ENCODE measurements at regions not wholly inside any gene's neighbourhood (a gene's known extent, or its start where the extent isn't known, plus 50 kb on each side); places are given as distances from the start of the nearest gene placed in this dataset.

DNA sequence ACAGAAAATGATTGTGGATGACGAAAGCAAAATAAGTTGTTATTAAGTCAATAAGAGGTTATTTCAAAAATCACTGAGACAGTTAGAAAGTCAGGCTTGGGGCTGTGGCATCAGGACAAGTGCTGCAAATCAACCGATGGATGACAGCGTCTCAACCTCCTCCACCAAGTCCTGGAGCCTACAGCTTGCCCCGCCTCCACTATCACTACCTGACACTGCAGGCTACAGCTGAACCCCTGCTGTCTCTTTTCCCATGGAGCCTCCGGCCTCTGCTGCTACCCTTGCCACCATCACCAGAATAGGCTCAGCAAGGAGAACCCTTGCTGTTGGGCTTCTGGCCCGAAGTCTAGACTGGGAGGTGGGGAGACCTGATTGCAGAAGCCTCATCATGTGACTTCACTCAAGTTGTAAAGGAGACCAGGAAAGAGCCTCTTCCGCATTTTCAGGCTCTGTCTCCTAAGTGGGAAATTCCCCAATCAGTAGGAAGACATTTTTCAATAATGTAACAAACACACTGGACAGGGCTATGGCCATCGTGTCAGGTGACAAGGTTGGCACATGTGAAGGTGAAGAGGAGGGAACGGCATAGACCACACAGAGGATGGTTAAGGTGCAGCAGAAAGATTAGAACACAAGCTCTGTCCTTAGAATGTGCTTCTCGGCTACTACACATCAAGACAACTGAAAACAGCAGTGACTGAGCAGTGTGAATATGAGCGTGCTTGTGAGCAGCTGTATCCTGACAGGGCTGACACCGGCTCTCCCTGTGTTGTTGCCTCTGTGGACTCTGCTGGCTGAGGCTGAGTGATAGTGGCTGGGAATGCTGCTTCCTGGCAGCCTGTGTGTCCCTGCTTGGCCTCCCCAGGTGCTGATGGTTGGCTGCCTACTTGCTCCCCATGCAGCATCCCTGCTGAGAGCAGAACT lies 660.7 kb downstream of the PTPRU start:
- DNase-seq (ENCODE audit: low spot score): no peak

DNA sequence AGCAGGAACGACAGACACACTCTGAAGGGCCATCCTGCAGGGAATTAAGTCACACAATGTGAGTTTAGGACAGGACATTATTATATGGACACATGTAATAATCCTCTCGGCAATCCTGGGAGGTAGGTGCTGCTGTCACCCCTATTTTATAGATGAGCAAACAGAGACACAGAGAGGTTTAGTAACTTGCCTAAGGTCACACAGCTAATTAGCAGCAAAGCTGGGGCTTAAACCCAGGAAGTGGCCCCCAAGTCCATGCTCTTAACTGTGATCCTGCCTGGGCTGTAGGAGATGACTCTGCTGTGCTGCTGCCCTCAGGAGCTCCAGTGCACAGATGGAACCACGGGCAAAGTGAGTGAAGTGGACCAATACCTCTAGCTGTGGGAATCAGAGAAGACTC lies 660.0 kb downstream of the PTPRU start:
- no peak for DNase-seq (ENCODE audit: low spot score)

DNA sequence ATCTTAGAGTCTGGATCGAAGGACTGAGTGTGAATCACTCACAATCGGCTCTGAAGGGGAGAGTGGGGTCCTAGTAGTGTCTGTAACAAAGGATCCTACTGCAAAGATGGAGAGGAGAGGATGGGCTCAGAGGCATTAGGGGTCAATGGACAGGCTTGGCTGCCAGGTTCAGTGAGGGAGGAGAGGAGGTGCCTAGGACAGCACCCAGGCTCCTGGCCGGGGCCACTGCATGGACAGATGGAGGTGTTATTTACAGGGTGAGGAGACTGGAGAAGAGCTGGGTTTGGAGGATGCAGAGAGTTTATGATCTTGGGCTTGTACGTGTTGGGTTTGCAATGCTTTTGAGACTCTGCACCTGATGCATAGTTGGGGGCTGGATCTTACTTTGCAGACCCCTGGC lies 658.9 kb downstream of the PTPRU start:
- no peak for DNase-seq (ENCODE audit: low spot score)

DNA sequence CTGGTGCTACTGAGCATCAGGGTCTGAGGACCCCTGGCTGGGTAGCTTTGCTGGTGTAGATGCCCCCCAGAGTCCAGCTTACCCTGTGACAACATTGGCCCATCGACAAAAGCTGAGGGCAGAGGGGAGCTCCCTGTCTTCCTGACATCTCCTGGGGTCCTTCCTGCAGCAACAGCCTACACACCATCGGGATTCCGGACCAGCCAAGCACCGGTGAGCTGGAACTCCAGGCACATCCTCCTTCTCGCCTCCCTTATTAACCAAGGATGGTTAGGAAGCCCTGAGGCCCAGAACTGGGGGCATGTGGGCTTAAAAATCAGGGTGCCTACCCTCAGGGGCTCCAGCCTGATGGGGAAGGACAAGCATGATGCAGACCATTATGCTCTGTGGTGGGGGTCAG lies 658.0 kb downstream of the PTPRU start:
- no peak for DNase-seq (ENCODE audit: low spot score)

DNA sequence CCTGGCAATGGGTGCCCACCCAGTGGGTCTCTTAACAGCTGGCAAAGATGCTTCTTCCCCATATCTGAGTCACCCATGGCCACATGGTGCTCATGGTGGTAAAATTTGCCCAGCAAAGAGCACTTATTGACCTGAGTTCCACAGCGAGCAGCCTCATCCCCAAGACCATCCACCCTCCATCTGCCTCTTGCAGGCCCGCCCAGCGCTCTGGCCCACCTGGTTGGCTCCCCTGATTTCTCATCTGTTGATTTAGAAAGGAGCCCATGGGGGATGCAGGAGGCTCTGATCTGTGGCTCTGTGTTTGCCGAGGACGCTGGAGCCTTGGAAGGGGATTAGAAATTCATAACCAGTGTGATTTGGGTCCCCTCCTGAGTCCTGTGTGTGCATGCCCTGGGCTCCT lies 657.5 kb downstream of the PTPRU start:
- DNase-seq (ENCODE audit: low spot score): no peak

DNA sequence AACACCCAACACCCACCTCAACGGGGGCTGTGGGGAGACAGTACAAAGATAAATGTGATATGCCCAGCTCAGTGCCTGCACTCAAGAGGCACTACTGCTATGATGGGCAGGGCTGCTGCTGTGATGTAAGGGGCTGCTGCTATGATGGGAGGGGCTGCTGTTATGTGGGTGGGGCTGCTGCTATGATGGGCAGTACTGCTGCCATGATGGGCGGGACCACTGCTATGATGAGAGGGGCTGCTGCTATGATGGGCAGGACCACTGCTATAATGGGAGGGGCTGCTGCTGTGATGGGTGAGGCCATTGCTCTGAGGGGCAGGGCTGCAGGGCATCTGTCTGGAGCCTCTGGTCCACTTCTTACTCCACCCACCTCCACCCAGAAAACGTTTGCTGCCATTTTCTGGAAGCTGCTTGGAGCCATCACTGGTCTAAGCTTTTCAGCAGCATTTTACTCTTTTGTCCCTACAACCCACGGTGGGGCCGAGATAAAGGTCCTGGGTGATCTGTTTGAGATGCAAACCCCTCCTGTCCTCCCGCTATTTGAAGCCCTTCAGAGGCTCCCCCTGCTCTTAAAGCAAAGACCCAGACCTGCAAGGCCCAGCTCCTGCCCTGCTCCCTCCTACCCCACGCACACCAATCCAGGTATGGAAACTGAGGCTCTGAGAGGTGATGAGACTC lies 656.9 kb downstream of the PTPRU start:
- no peak for DNase-seq (ENCODE audit: low spot score)

DNA sequence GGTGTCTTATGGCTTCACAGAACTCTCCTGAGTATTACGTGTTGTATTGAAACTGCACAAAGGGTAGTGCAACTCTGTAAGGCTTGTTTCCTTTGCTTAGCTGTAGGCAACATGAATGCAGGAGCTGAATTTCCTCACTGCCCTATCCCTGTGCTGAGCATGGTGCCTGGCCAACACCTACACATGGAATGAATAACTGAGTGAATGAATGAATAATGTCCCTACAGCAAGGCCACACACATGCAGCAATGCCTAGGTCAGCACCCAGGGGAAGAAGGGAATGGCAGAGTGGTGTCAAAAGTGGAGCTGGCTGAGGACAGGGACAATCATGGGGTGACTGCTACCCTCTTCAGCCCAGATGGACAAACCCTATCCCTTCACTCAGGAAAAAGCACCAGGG lies 655.9 kb downstream of the PTPRU start:
- no peak for DNase-seq (ENCODE audit: low spot score)

DNA sequence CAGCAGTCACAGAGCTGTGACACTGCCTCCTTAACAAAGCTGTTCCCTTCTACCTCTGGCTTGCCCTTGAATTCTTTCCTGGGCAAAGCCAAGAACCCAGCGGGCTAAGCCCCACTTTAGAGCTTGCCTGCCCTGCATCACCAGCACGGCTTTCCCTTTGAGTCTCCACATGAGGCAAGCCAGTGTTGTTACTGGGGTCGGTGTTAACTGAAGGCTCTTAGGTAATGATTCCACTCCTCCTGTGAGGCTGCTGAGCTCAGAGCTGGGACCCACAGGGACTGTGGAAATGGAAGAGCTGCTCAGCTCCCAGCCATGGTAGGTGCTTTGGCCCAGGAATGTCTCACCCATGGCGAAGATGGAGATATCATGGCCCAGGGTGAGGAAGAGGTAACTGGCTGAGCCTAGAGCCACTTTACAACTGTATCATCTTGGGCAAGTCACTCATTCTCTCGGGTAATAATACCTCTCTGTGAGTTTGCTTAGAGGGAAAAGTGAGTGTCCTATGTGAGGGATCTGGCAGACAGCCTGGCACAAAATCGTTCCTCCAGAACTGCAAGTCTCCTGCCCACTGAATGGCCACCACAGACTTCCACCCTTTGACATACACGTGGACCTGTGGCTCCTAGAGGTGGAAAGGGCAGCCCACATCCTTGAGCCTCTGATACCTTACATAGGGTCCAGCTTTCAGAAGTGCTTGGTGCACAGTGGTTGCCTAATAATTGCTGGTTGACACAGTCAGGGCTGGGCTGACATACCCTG lies 654.1 kb downstream of the PTPRU start:
- DNase-seq (ENCODE audit: low spot score): no peak

DNA sequence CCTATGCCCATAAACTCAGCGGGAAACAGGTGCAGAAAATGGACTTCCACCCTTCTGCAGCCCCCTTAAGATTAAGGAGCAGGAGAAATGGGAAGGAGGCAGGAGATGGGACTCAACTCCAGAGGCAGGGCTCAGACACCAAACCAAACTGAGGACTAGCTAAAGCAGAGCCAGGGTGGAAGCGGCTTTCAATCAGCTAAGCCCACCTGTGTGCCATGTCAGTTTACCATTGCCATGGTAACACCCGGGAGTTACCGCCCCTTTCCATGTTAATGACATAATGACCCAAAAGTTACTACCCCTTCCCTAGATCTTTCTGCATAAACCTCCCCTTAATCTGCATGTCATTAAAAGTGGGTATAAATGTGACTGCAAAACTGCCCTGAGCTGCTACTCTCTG lies 653.5 kb downstream of the PTPRU start:
- DNase-seq (ENCODE audit: low spot score): no peak

DNA sequence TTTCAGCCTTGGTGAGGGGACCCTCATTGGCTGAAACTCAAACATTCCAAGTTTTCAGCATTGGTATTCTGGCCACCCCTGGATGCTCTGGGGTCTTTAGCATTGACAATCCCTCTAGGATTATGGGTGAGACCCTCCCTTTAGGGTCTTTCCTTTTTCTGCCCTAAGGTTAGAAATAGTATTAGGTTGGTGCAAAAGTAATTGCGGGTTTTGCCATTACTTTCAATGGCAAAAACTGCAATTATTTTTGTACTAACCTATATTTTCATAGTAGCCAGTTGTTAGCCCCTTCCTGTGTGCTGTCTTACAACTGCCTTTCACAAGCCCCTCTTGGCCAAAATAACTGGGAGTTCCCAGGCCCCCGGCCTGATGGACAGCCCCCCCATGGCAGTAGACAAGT lies 648.4 kb downstream of the PTPRU start:
- no peak for DNase-seq (ENCODE audit: low spot score)

DNA sequence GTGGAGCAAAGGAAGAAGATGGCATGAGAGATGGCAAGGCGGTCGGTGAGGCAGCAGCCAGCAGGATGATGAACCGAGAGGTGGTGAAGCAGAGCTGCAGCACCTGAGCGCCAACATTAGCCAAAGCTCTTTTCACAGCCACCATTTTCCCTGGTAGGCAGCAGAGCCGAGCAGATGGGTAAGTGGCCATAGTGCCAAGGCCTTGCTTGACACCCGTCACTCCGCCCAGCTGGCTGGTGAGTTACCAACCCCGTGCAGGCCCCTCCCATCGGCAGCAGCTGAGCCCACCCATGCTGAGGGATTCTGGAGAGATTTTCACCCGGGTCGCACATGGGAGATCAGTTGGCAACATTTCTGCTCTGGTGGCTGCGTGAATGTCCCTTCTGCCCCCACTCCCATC lies 647.7 kb downstream of the PTPRU start:
- DNase-seq (ENCODE audit: low spot score): no peak

DNA sequence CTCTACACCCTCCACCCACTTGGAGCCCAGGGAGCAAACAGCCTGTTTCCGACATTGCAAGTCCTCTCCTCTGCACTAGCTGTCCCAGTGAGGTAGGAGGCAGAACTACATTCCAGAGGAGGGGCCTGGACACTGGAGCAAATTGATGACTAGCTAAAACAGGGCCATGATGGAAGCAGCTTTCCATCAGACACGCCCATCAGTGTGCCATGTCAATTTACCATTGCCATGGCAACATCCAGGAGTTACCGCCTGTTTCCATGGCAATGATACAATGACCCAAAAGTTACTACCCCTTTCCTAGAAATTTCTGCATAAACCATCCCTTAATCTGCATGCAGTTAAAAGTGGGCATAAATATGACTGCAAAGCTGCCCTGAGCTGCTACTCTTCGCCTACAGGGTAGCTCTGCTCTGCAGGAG lies 647.1 kb downstream of the PTPRU start:
- DNase-seq (ENCODE audit: low spot score): no peak

DNA sequence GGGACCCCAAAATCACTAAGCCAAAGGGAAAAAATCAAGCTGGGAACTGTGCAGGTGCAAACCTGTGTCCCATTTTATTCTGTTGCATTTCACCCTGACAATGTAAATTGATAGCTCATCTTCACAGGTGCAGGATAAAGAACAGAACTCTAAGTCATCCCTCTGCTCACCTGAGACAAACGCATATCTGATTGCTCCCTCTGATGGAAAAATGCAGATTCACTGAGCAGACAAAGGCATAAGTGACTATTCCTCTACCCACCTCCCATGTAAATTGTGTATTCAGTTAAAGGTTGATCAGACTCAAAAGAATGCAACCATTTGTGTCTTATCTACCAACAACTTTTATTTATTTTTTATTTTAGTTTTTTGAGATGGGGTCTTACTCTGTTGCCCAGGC lies 644.2 kb downstream of the PTPRU start:
- no peak for DNase-seq (ENCODE audit: low spot score)

DNA sequence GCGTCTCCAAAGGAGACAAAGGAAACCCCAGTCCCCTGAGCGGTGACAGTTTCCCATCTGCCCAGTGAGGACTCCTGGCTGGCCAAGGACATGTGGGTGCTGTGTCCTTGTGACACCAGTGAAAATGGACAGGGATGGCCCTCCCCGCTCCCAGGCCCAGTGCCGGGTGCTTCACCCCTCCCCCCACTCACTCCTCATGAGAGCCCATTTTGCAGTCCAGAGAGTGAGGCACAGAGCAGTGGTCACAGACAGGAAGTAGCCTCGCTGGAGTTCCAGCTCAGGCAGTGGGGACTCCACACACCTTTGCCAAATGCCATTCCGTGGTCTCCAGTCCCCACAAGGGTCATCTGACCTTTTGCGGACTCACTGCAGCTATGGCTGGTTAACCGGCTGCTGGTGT lies 642.9 kb downstream of the PTPRU start:
- DNase-seq (ENCODE audit: low spot score): no peak

DNA sequence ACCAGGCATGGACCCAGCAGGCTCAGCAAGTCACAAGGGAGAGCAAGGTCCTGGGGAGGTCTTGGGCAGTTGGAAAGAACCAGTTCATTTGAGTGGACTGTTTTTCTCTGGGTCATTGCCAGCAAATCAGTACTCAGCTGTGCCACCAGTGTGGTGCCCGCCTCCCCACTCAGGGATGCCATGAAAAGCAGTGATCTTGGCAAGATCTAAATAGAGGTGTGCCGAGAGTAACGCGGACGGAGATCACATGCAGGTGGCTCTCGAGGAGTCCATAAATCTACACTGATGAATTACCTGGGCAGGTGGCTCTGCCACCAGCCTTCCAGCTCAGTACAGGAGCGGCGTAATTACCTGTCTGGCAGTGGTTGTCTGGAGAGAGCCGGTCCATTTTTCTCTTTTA lies 642.2 kb downstream of the PTPRU start:
- no peak for DNase-seq (ENCODE audit: low spot score)

DNA sequence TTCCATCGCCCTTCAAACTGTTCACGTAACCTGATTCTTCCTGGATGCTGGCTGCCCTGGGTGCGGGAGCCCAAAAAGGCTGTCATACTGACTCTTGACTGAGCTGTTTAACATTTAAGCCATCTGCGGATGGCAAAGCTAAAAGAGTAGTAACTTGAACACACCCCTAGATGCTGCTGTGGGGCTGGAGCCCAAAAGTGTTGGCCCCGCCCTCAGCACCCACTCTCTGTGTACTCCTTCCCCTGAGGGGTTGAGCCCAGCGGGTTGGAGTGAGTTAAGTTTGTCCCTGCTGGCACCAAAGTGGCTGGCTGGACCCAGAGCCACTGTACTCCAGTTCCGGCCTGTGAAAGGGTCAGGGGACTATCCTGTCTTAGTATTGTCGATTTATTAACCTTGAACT lies 640.6 kb downstream of the PTPRU start:
- no peak for DNase-seq (ENCODE audit: low spot score)

DNA sequence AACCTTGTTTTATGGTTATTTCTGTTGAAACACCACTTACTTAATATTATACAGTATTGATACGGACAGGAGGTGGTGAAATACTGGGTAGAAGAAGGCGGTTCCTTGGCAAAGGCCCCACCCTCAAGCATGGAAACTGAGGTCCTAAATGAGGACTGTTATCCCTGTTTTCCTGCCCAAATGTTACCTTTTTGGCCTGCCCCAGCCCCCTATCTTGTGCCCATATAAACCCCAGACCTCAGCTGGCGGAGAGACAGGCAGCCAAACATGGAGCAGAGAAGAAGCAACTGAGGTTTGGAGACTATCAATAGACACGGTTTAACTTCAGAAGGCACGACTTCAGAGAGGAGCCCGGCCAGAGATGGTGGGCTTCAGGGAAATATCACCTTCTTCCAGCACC lies 640.1 kb downstream of the PTPRU start:
- no peak for DNase-seq (ENCODE audit: low spot score)

DNA sequence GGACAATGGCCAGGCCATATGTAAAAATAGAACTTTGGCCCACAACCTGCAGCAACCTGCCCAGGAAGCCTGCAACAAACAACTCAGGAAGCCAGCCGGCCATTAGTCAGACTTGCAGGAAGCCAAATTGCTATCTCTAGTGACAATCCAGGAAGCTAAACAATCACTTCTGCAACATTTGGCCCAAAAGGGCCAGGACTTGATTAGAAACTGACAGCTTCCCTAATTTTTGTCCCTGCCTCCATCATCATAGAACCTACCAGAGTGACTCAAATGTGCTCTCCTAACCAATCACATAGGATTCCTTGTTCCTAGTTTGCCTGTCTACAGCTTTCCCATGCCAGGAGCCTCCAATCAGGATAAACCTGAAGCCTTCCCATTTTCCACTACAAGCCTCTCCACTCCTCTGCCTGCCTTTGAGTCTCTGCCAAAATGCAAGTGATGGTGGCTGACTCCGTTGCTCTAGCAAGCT lies 639.3 kb downstream of the PTPRU start:
- no peak for DNase-seq (ENCODE audit: low spot score)

DNA sequence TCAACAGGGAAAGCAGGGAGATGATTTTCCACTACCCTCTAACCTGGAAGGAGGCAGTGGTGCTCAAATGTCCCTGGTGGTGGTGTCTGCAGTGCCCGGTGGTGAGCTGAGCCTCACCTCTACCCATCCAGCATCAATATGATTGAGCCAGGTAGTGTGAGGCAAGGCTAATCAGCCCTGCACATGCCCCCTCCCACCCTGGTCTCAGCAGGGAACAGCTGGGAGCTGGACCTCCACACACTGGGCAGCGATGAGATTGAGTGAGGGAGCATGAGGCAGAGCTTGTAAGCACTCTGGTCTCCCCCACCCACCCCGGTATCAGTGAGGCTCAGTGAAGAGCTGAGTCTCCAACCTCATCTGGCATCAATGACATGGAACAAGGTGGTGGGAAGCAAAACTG lies 634.3 kb downstream of the PTPRU start:
- DNase-seq (ENCODE audit: low spot score): no peak

DNA sequence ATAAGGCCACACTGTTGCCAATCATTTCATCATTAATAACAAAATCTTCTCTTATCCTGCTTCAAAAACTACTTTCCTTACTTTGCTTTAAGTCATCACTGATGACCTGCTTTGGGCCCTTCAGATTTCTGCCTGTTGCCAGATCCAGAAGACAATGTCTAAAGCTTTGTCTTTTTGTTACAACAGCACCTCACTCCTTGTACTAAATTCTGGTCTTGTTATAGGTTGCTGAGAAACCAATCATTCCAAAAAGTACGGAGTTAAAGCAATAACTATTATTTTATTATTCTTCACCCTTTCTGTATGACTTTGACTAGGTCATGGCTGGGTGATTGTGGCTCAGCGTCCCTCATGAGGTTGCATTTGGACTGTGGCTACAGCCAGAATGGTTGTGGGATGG lies 633.5 kb downstream of the PTPRU start:
- no peak for DNase-seq (ENCODE audit: low spot score)

DNA sequence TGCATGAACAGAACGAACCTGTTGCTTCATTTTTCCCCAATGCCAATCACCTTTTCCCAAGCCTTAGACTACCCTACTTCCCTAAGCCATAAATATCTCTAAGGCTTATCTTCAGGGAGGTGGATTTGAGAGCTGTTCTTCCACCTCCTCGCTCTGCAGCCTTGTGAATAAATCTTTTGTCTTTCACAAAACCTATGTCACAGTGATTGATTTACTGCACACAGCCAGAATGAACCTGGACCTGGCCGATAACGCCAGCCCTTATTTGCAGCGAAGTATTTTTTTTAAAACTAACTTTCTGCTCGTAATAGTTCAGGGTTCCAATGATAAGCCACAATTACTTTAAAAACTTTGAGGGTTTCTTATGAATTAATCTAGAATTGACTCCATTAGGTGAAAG lies 632.6 kb downstream of the PTPRU start:
- no peak for DNase-seq (ENCODE audit: low spot score)

DNA sequence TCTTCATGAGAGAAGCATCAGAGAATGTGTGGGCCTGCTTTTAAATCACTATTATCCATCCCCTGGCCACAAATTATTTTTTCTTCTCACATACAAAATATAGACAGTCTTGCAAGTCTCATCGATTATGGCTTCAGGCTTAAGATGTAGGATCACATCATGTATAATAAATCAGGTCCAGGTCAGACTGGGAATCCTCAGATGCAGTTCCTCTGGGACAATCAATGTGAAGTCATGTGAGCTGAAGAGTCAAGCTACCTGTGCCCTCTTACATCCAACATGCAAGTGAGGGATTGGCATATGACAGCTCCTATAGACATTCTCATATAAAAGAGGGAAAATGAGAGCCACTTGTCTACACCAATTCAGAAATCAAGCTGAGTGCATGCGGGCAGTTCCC lies 631.8 kb downstream of the PTPRU start:
- DNase-seq (ENCODE audit: low spot score): no peak

DNA sequence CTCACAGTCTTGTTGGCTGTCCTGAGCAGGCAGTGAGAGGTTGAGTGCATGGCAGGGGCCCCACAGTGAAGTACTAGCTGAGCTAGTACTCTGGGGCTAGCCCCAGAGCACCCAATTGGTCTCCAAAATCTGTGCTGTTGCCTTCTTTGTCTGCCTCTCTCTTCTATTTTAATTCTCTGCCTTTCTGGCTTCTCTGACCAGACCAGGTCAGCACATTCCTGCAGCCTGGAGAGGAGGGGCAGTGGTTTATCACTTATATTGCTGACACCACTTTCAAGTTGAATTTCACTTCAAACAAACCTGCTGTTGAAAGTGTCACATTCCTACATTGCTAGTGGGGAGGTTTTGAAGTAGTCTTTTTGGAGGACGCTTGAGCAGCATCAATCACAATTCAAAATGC lies 628.7 kb downstream of the PTPRU start:
- no peak for DNase-seq (ENCODE audit: low spot score)

All from SW480 (cell line).